SU-DHL-6 (cell line): ENCODE measurements at regions not wholly inside any gene's neighbourhood (a gene's known extent, or its start where the extent isn't known, plus 50 kb on each side); places are given as distances from the start of the nearest gene placed in this dataset.

Experiments
- CTCF ChIP-seq: fragments of 200-600 bp; sonication (generic); IDR thresholded peaks from one replicate; pipeline ENCODE4 v1.5.1; 2017; ENCODE audit warnings: antibody characterized with exemption, mild to moderate bottlenecking, low read length, moderate library complexity; ENCODE audit not compliant: insufficient read depth, poor library complexity, severe bottlenecking
- EZH2phosphoT487 ChIP-seq: fragments of 200-600 bp; sonication (generic), shearing (Covaris generic); conservative IDR thresholded peaks from 2 replicates; pipeline ENCODE4 v1.6.1; 2018; ENCODE audit warnings: mild to moderate bottlenecking, antibody characterized with exemption, low read length, moderate library complexity, mixed read lengths

GRCh38 chr9:106655966-106656365, 207.0 kb upstream of the ZNF462 start:
- no peak for TF ChIP-seq CTCF
- TF ChIP-seq EZH2phosphoT487: no peak
